HG03432 (cell line): ENCODE measurements at regions not wholly inside any gene's neighbourhood (a gene's known extent, or its start where the extent isn't known, plus 50 kb on each side); places are given as distances from the start of the nearest gene placed in this dataset.
"Not testable (repeated sequence)": the region's sequence is repeated elsewhere in the genome, so short reads cannot be mapped to it uniquely, and the experiment has no call there.

Experiments used
- ATAC-seq: cut with Tn5 transposase; IDR thresholded peaks from one replicate; pipeline ENCODE4 v1.9.1; 2021; ENCODE audit warnings: mild to moderate bottlenecking, moderate library complexity; ENCODE audit not compliant: unreplicated experiment

- no peak for ATAC-seq
Measured at GRCh38 chrX:40258909-40259308, 161.2 kb upstream of the BCOR start.

GRCh38 chrX:40253771-40254170, 156.0 kb upstream of the BCOR start:
- ATAC-seq = no peak

- ATAC-seq = no peak
Measured at GRCh38 chrX:40249582-40249981, 151.8 kb upstream of the BCOR start.

- ATAC-seq = no peak
Measured at GRCh38 chrX:40248822-40249221, 151.1 kb upstream of the BCOR start.

- no peak for ATAC-seq
Measured at GRCh38 chrX:40247848-40248622, 150.3 kb upstream of the BCOR start.

- ATAC-seq = no peak
Measured at GRCh38 chrX:40247382-40247781, 149.6 kb upstream of the BCOR start.

- ATAC-seq = no peak
Measured at GRCh38 chrX:40245488-40246071, 147.8 kb upstream of the BCOR start.

- no peak for ATAC-seq
Measured at GRCh38 chrX:40244980-40245379, 147.2 kb upstream of the BCOR start.

- no peak for ATAC-seq
Measured at GRCh38 chrX:40243755-40244515, 146.2 kb upstream of the BCOR start.

- no peak for ATAC-seq
Measured at GRCh38 chrX:40240844-40241243, 143.1 kb upstream of the BCOR start.

GRCh38 chrX:40237731-40238178, 140.0 kb upstream of the BCOR start:
- no peak for ATAC-seq

- ATAC-seq = no peak
Measured at GRCh38 chrX:40230646-40231045, 132.9 kb upstream of the BCOR start.

GRCh38 chrX:40227125-40227524, 129.4 kb upstream of the BCOR start:
- ATAC-seq = no peak

- no peak for ATAC-seq
Measured at GRCh38 chrX:40224658-40225057, 126.9 kb upstream of the BCOR start.

GRCh38 chrX:40222612-40223011, 124.9 kb upstream of the BCOR start:
- not testable (repeated sequence) for ATAC-seq

- ATAC-seq = no peak
Measured at GRCh38 chrX:40213092-40213491, 115.3 kb upstream of the BCOR start.

- no peak for ATAC-seq
Measured at GRCh38 chrX:40209951-40210617, 112.3 kb upstream of the BCOR start.

- ATAC-seq = no peak
Measured at GRCh38 chrX:40207626-40208025, 109.9 kb upstream of the BCOR start.

GRCh38 chrX:40205471-40205870, 107.7 kb upstream of the BCOR start:
- no peak for ATAC-seq

GRCh38 chrX:40202456-40202855, 104.7 kb upstream of the BCOR start:
- ATAC-seq = no peak

GRCh38 chrX:40201329-40201885, 103.6 kb upstream of the BCOR start:
- peak; percentile 87 for ATAC-seq
